H9 (cell line): ENCODE measurements at regions not wholly inside any gene's neighbourhood (a gene's known extent, or its start where the extent isn't known, plus 50 kb on each side); places are given as distances from the start of the nearest gene placed in this dataset.

Source experiments
- DNase-seq: peaks from one replicate; pipeline ENCODE4 v3.0.0-alpha.2; 2017
- H2AFZ ChIP-seq: one replicate; pipeline ENCODE4 v1.6.1; 2013; ENCODE audit warnings: mild to moderate bottlenecking, low read length, control low read depth, moderate library complexity
- H2AK5ac ChIP-seq: 2 replicates; pipeline ENCODE4 v1.6.1; 2013; ENCODE audit warnings: low read length, control low read depth, mixed read lengths; ENCODE audit not compliant: insufficient read length
- H2BK120ac ChIP-seq: one replicate; pipeline ENCODE4 v1.6.1; 2013; ENCODE audit warnings: low read depth, mild to moderate bottlenecking, low read length, control low read depth, inconsistent platforms; ENCODE audit not compliant: poor library complexity, severe bottlenecking
- H2BK12ac ChIP-seq: 2 replicates; pipeline ENCODE4 v1.6.1; 2013; ENCODE audit warnings: low read length, control low read depth, mixed read lengths, low read depth; ENCODE audit not compliant: insufficient read length
- H2BK15ac ChIP-seq: 2 replicates; pipeline ENCODE4 v1.6.1; 2013; ENCODE audit warnings: low read depth, low read length, control low read depth
- H2BK20ac ChIP-seq: one replicate; pipeline ENCODE4 v1.6.1; 2013; ENCODE audit warnings: low read depth, mild to moderate bottlenecking, low read length, control low read depth, inconsistent platforms; ENCODE audit not compliant: poor library complexity, severe bottlenecking
- H2BK5ac ChIP-seq: 2 replicates; pipeline ENCODE4 v1.6.1; 2013; ENCODE audit warnings: low read length, control low read depth, mixed read lengths; ENCODE audit not compliant: insufficient read length
- H3K14ac ChIP-seq: 2 replicates; pipeline ENCODE4 v1.6.1; 2013; ENCODE audit warnings: low read length, control low read depth; ENCODE audit not compliant: insufficient read depth
- H3K18ac ChIP-seq: 2 replicates; pipeline ENCODE4 v1.6.1; 2013; ENCODE audit warnings: low read depth, mild to moderate bottlenecking, mixed read lengths, low read length, control low read depth; ENCODE audit not compliant: insufficient read length
- H3K23ac ChIP-seq: 2 replicates; pipeline ENCODE4 v1.6.1; 2013; ENCODE audit warnings: low read length, control low read depth, mixed read lengths, low read depth; ENCODE audit not compliant: insufficient read length
- H3K23me2 ChIP-seq: 2 replicates; pipeline ENCODE4 v1.6.1; 2013; ENCODE audit warnings: low read depth, mild to moderate bottlenecking, mixed read lengths, low read length, control low read depth; ENCODE audit not compliant: insufficient read length, poor library complexity, severe bottlenecking
- H3K27ac ChIP-seq: 2 replicates; pipeline ENCODE4 v1.5.1; 2013; ENCODE audit warnings: low read length, control low read depth, mixed read lengths, low read depth; ENCODE audit not compliant: insufficient read length
- H3K27me3 ChIP-seq: 2 replicates; pipeline ENCODE4 v1.6.1; 2013; ENCODE audit warnings: low read length, control low read depth, inconsistent platforms; ENCODE audit not compliant: insufficient read depth
- H3K4ac ChIP-seq: 2 replicates; pipeline ENCODE4 v1.6.1; 2013; ENCODE audit warnings: low read depth, mild to moderate bottlenecking, control low read depth, inconsistent platforms, low read length, moderate library complexity
- H3K4me1 ChIP-seq: 2 replicates; pipeline ENCODE4 v1.6.1; 2013; ENCODE audit warnings: low read length, control low read depth, inconsistent platforms; ENCODE audit not compliant: insufficient read depth
- H3K4me2 ChIP-seq: 2 replicates; pipeline ENCODE4 v1.6.1; 2013; ENCODE audit warnings: low read length, control low read depth, mixed read lengths; ENCODE audit not compliant: insufficient read length, insufficient read depth
- H3K56ac ChIP-seq: 2 replicates; pipeline ENCODE4 v1.6.1; 2013; ENCODE audit warnings: low read depth, mild to moderate bottlenecking, mixed read lengths, low read length, control low read depth; ENCODE audit not compliant: insufficient read length
- H3K79me1 ChIP-seq: 2 replicates; pipeline ENCODE4 v1.6.1; 2013; ENCODE audit warnings: low read depth, mild to moderate bottlenecking, moderate library complexity, low read length, control low read depth, inconsistent platforms; ENCODE audit not compliant: insufficient read depth, poor library complexity, severe bottlenecking
- H3K79me2 ChIP-seq: 2 replicates; pipeline ENCODE4 v1.6.1; 2013; ENCODE audit warnings: low read length, control low read depth, inconsistent platforms; ENCODE audit not compliant: insufficient read depth
- H3K9ac ChIP-seq: 2 replicates; pipeline ENCODE4 v1.6.1; 2013; ENCODE audit warnings: low read length, control low read depth, mixed read lengths; ENCODE audit not compliant: insufficient read length; ENCODE audit errors: extremely low read depth
- H3K9me3 ChIP-seq: one replicate; pipeline ENCODE4 v1.6.1; 2013; ENCODE audit warnings: low read depth, low read length, inconsistent platforms; ENCODE audit not compliant: control insufficient read depth
- H3T11ph ChIP-seq: one replicate; pipeline ENCODE4 v1.6.1; 2013; ENCODE audit warnings: mild to moderate bottlenecking, low read length, control low read depth, inconsistent platforms
- H4K20me1 ChIP-seq: one replicate; pipeline ENCODE4 v1.6.1; 2013; ENCODE audit not compliant: control insufficient read depth, insufficient read length, insufficient read depth
- H4K5ac ChIP-seq: 2 replicates; pipeline ENCODE4 v1.6.1; 2013; ENCODE audit warnings: low read depth, mild to moderate bottlenecking, mixed read lengths, low read length, control low read depth; ENCODE audit not compliant: insufficient read length
- H4K8ac ChIP-seq: replicated peaks from 2 replicates; pipeline ENCODE4 v1.6.1; 2013; ENCODE audit warnings: low read length, control low read depth, mixed read lengths, low read depth; ENCODE audit not compliant: insufficient read length
- H4K91ac ChIP-seq: 2 replicates; pipeline ENCODE4 v1.6.1; 2013; ENCODE audit warnings: low read depth, mild to moderate bottlenecking, moderate library complexity, mixed read lengths, low read length, control low read depth; ENCODE audit not compliant: insufficient read length
- H3K27ac Mint-ChIP-seq, 3 experiments: 2 replicates in 2 of 3; 3 replicates in 1 of 3; pipeline ENCODE4 v1.8.0; 2020 to 2021; ENCODE audit warnings: mixed read lengths in 3 of 3, mild to moderate bottlenecking in 1 of 3, moderate library complexity in 1 of 3
- H3K27me3 Mint-ChIP-seq: 2 replicates; pipeline ENCODE4 v1.8.0; 2021; ENCODE audit warnings: low read depth, mild to moderate bottlenecking, moderate library complexity, mixed read lengths
- H3K36me3 Mint-ChIP-seq, 3 experiments: 2 replicates in 2 of 3; 3 replicates in 1 of 3; pipeline ENCODE4 v1.8.0; 2020 to 2021; ENCODE audit warnings: low read depth in 3 of 3, mixed read lengths in 3 of 3; ENCODE audit not compliant: insufficient read depth in 1 of 3
- H3K4me1 Mint-ChIP-seq, 2 experiments: 2 replicates each; pipeline ENCODE4 v1.8.0; 2020; ENCODE audit warnings: mixed read lengths in 2 of 2
- H3K4me3 Mint-ChIP-seq, 2 experiments: 2 replicates in 1 of 2; 3 replicates in 1 of 2; pipeline ENCODE4 v1.8.0; 2020 to 2021; ENCODE audit warnings: mild to moderate bottlenecking in 2 of 2, mixed read lengths in 2 of 2, moderate library complexity in 1 of 2
- H3K9me3 Mint-ChIP-seq, 2 experiments: 2 replicates in 1 of 2; 3 replicates in 1 of 2; pipeline ENCODE4 v1.8.0; 2020; ENCODE audit warnings: mild to moderate bottlenecking in 2 of 2, mixed read lengths in 2 of 2, moderate library complexity in 1 of 2
- WGBS: extraction: QIAGEN DNeasy Blood & Tissue Kit; methylation state at CpG from one replicate; pipeline ENCODE4 v1.1.7; 2013; ENCODE audit warnings: missing lambda C conversion rate, low lambda C conversion rate, mixed read lengths; ENCODE audit not compliant: insufficient read length; ENCODE audit errors: extremely low coverage; 5-methylcytosine and 5-hydroxymethylcytosine counted together
- TF ChIP-seq, protein P1 (sequence below): fragments of 200-600 bp; sonication (generic); conservative IDR thresholded peaks from 3 replicates; pipeline ENCODE4 v1.8.0; 2021; ENCODE audit warnings: antibody characterized with exemption, mild to moderate bottlenecking

DNA sequence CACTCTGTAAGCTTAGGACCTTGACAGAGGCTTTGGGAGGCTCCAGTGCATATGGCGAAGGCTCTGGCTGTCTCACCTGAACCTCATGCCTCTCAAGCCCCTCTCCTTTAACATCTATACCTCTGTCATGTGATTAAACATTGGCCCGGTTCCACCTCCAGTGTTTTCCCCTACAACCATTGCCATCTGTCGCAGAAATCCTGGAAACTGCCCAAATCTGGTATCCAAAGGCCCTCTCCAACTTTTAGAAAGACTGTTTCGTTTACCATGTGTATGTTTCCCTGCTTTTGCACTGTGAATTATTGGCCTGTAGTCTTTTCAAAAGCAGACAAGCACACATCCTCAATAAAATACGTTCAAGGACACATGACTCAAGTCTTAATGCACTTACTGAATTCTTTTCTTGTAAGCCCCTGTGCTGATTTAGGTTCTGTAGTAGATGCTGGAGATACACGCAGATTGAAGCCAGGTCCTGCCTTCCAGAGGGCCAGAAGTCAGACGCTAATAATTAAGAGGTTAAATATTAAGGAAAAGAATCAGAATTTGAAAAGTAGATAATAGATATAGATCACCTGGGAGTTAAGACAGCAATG, 386.4 kb upstream of the SLC14A2 start:
- no peak overlapping the region for H3K4me3 Mint-ChIP-seq
- Histone ChIP-seq H4K20me1 (no peaks in the 10 kb centered on the region), H3K9me3 (no peaks in the 10 kb centered on the region), H3K9ac (no peak overlapping the region), H3K79me1 (no peaks in the 10 kb centered on the region), H3T11ph (no peak overlapping the region), H4K8ac (no peak overlapping the region), H3K23me2 (no peaks in the 10 kb centered on the region), H3K18ac (no peak overlapping the region), H3K4ac (no peak overlapping the region), H2BK5ac (no peak overlapping the region), H3K79me2 (no peaks in the 10 kb centered on the region), H3K23ac (no peak overlapping the region), H2BK12ac (no peak overlapping the region), H3K27me3 (no peaks in the 10 kb centered on the region), H2AFZ (no peak overlapping the region), H3K4me2 (no peak overlapping the region), H2BK20ac (no peak overlapping the region), H2BK120ac (no peak overlapping the region), H2BK15ac (no peak overlapping the region), H3K14ac (no peak overlapping the region), H3K27ac (no peak overlapping the region), H3K4me1 (no peaks in the 10 kb centered on the region), H2AK5ac (no peak overlapping the region), H4K91ac (no peak overlapping the region), H3K56ac (no peak overlapping the region), H4K5ac (no peak overlapping the region)
- no peaks in the 10 kb centered on the region; the same call in 1 of the 2 replicates for H3K27me3 Mint-ChIP-seq
- no CpG with 5 or more reads among the region's 7 CpGs for WGBS
- TF ChIP-seq, protein P1, sequence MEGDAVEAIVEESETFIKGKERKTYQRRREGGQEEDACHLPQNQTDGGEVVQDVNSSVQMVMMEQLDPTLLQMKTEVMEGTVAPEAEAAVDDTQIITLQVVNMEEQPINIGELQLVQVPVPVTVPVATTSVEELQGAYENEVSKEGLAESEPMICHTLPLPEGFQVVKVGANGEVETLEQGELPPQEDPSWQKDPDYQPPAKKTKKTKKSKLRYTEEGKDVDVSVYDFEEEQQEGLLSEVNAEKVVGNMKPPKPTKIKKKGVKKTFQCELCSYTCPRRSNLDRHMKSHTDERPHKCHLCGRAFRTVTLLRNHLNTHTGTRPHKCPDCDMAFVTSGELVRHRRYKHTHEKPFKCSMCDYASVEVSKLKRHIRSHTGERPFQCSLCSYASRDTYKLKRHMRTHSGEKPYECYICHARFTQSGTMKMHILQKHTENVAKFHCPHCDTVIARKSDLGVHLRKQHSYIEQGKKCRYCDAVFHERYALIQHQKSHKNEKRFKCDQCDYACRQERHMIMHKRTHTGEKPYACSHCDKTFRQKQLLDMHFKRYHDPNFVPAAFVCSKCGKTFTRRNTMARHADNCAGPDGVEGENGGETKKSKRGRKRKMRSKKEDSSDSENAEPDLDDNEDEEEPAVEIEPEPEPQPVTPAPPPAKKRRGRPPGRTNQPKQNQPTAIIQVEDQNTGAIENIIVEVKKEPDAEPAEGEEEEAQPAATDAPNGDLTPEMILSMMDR = no peak
- no peaks in the 10 kb centered on the region; a peak in 1 of 7 replicates for H3K36me3 Mint-ChIP-seq
- H3K9me3 Mint-ChIP-seq = peaks cover 0 to 4% of the 10 kb centered on the region in 2 experiments; a peak in 1 of 5 replicates
- no peak overlapping the region; a peak in 1 of 7 replicates for H3K27ac Mint-ChIP-seq
- no peaks in the 10 kb centered on the region; a peak in 1 of 4 replicates for H3K4me1 Mint-ChIP-seq
- no peak for DNase-seq
